ENCODE measurements at regions not wholly inside any gene's neighbourhood (a gene's known extent, or its start where the extent isn't known, plus 50 kb on each side); places are given as distances from the start of the nearest gene placed in this dataset.

GRCh38 chr5:27389696-27390095, 351.3 kb upstream of the CDH9 start:
- ChIA-PET CTCF (no interaction called here), POLR2A (no interaction called here)
- DNase-seq = no peak

GRCh38 chr5:27388755-27389154, 350.4 kb upstream of the CDH9 start:
- Histone ChIP-seq H3K4me3 (ENCODE audit: low read depth in 2 of 2, low read length in 1 of 2) (no peak overlapping the region), H3K4me1 (ENCODE audit: control insufficient read depth in 1 of 2, insufficient read depth in 2 of 2, low read depth in 1 of 2, low read length in 1 of 2) (no peaks in the 10 kb centered on the region), H3F3A (replicated peaks; ENCODE audit: insufficient read depth) (no peaks in the 10 kb centered on the region), H3K9me3 (no peaks in the 10 kb centered on the region), H3K9ac (no peak overlapping the region), H3K27ac (ENCODE audit: low read depth in 2 of 2, low read length in 1 of 2) (no peak overlapping the region), H4K20me1 (ENCODE audit: insufficient read depth) (no peaks in the 10 kb centered on the region), H3K36me3 (replicated peaks in 1 of 2; ENCODE audit: control insufficient read depth in 1 of 2, insufficient read depth in 2 of 2, low read length in 1 of 2) (no peaks in the 10 kb centered on the region), H3K27me3 (ENCODE audit: insufficient read depth) (no peaks in the 10 kb centered on the region), H3K4me2 (no peak overlapping the region), H2AFZ (ENCODE audit: low read depth) (no peak overlapping the region), H3K79me2 (ENCODE audit: insufficient read depth) (no peaks in the 10 kb centered on the region), H3K9me2 (no peaks in the 10 kb centered on the region)
- TF ChIP-seq GATA2 (CRISPR knock-in tag; IDR thresholded peaks at IDR 0.05) = no peak
- no peak for DNase-seq
- POLR2A ChIA-PET = no interaction called here
- CTCF ChIA-PET = no interaction called here
- 1% methylated on average over 4 of the region's 4 CpGs for WGBS (ENCODE audit: low lambda C conversion rate)

More at GRCh38 chr5:27389696-27390095, 351.3 kb upstream of the CDH9 start:
- H2AFZ ChIP-seq (ENCODE audit: low read depth) = no peak overlapping the region
- H3K9me2 ChIP-seq = no peaks in the 10 kb centered on the region
- no peaks in the 10 kb centered on the region for H3K36me3 ChIP-seq (replicated peaks in 1 of 2; ENCODE audit: control insufficient read depth in 1 of 2, insufficient read depth in 2 of 2, low read length in 1 of 2)
- no peaks in the 10 kb centered on the region for H4K20me1 ChIP-seq (ENCODE audit: insufficient read depth)
- H3K27me3 ChIP-seq (ENCODE audit: insufficient read depth) = no peaks in the 10 kb centered on the region
- H3K4me1 ChIP-seq (ENCODE audit: control insufficient read depth in 1 of 2, insufficient read depth in 2 of 2, low read depth in 1 of 2, low read length in 1 of 2) = no peaks in the 10 kb centered on the region
- no peaks in the 10 kb centered on the region for H3K9me3 ChIP-seq
- no peak overlapping the region for H3K9ac ChIP-seq
- H3K79me2 ChIP-seq (ENCODE audit: insufficient read depth) = no peaks in the 10 kb centered on the region
- WGBS (ENCODE audit: low lambda C conversion rate) = 22% methylated on average over 2 of the region's 2 CpGs
- TF ChIP-seq NFIC (IDR thresholded peaks at IDR 0.05; ENCODE audit: borderline replicate concordance) (no peak), YY1 (IDR thresholded peaks at IDR 0.05; ENCODE audit: low read depth) (no peak), FOSL2 (IDR thresholded peaks at IDR 0.05; ENCODE audit: borderline replicate concordance, low read depth) (no peak), EZH2phosphoT487 (IDR thresholded peaks at IDR 0.05; ENCODE audit: borderline replicate concordance, low read depth) (no peak), GABPA (IDR thresholded peaks at IDR 0.05; ENCODE audit: low read depth) (no peak)
- TF ChIP-seq, protein P1, sequence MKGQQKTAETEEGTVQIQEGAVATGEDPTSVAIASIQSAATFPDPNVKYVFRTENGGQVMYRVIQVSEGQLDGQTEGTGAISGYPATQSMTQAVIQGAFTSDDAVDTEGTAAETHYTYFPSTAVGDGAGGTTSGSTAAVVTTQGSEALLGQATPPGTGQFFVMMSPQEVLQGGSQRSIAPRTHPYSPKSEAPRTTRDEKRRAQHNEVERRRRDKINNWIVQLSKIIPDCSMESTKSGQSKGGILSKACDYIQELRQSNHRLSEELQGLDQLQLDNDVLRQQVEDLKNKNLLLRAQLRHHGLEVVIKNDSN (IDR thresholded peaks at IDR 0.05; ENCODE audit: borderline replicate concordance, low read depth) = no peak
- no peaks in the 10 kb centered on the region for H3F3A ChIP-seq (replicated peaks; ENCODE audit: insufficient read depth)
- H3K27ac ChIP-seq (ENCODE audit: low read depth in 2 of 2, low read length in 1 of 2) = no peak overlapping the region
- no peak overlapping the region for H3K4me3 ChIP-seq (ENCODE audit: low read depth in 2 of 2, low read length in 1 of 2)
- no peak overlapping the region for H3K4me2 ChIP-seq

GRCh38 chr5:27387535-27388073, 349.2 kb upstream of the CDH9 start:
- no peak for DNase-seq
- TF ChIP-seq RFX5 (IDR thresholded peaks at IDR 0.05; ENCODE audit: low read length) = no peak
- TF ChIP-seq, protein P2, sequence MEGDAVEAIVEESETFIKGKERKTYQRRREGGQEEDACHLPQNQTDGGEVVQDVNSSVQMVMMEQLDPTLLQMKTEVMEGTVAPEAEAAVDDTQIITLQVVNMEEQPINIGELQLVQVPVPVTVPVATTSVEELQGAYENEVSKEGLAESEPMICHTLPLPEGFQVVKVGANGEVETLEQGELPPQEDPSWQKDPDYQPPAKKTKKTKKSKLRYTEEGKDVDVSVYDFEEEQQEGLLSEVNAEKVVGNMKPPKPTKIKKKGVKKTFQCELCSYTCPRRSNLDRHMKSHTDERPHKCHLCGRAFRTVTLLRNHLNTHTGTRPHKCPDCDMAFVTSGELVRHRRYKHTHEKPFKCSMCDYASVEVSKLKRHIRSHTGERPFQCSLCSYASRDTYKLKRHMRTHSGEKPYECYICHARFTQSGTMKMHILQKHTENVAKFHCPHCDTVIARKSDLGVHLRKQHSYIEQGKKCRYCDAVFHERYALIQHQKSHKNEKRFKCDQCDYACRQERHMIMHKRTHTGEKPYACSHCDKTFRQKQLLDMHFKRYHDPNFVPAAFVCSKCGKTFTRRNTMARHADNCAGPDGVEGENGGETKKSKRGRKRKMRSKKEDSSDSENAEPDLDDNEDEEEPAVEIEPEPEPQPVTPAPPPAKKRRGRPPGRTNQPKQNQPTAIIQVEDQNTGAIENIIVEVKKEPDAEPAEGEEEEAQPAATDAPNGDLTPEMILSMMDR (IDR thresholded peaks at IDR 0.05) = no peak
- Histone ChIP-seq H3K9me2 (no peaks in the 10 kb centered on the region), H4K20me1 (ENCODE audit: insufficient read depth) (no peaks in the 10 kb centered on the region), H3K4me1 (ENCODE audit: control insufficient read depth in 1 of 2, insufficient read depth in 2 of 2, low read depth in 1 of 2, low read length in 1 of 2) (no peaks in the 10 kb centered on the region), H3K79me2 (ENCODE audit: insufficient read depth) (no peaks in the 10 kb centered on the region), H3K36me3 (replicated peaks in 1 of 2; ENCODE audit: control insufficient read depth in 1 of 2, insufficient read depth in 2 of 2, low read length in 1 of 2) (no peaks in the 10 kb centered on the region), H3K4me3 (ENCODE audit: low read depth in 2 of 2, low read length in 1 of 2) (no peak overlapping the region), H3K27ac (ENCODE audit: low read depth in 2 of 2, low read length in 1 of 2) (no peak overlapping the region), H3F3A (replicated peaks; ENCODE audit: insufficient read depth) (no peaks in the 10 kb centered on the region), H2AFZ (ENCODE audit: low read depth) (no peak overlapping the region), H3K4me2 (no peak overlapping the region), H3K27me3 (ENCODE audit: insufficient read depth) (no peaks in the 10 kb centered on the region), H3K9me3 (no peaks in the 10 kb centered on the region), H3K9ac (no peak overlapping the region)
- CTCF ChIA-PET = no interaction called here
- 11% methylated on average over 3 of the region's 3 CpGs for WGBS (ENCODE audit: low lambda C conversion rate)
- POLR2A ChIA-PET = no interaction called here

Measured in SK-N-SH (cell line).